ENCODE measurements at regions not wholly inside any gene's neighbourhood (a gene's known extent, or its start where the extent isn't known, plus 50 kb on each side); places are given as distances from the start of the nearest gene placed in this dataset.

DNA sequence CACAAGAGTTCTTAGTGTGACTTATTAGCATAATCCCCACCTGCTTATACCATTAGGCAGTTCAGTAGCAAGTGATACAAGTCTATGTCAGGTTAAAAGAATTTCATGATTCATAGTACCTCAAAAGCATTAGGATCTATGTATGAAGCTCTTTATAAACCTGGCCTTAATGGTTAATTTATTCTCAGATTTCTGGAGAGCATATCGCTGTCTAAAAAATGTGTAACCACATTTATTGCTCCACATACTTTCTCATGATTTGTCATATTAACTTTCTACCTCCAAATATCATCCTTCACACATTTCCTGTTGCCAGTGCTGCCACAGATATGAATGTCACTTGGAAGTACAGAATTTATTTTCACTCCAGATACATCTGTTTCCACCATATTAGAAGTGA lies 332.8 kb upstream of the MAP2 start:
- 94% methylated on average over 1 of the region's 1 CpG for WGBS
- H3K27ac ChIP-seq (ENCODE audit: low read length, poor library complexity, severe bottlenecking) = no peak overlapping the region
- H4K91ac ChIP-seq (ENCODE audit: low read length) = no peak overlapping the region
- H3K4me1 ChIP-seq (ENCODE audit: control insufficient read depth, insufficient read depth, low read depth, low read length) = peaks cover 4% of the 10 kb centered on the region
- H2AFZ ChIP-seq (ENCODE audit: low read depth, low read length) = no peak overlapping the region
- no peak overlapping the region for H2AK5ac ChIP-seq (ENCODE audit: low read length, severe bottlenecking)
- H2BK12ac ChIP-seq (ENCODE audit: low read length in 2 of 2) = no peak overlapping the region
- no peak overlapping the region for H3K4me2 ChIP-seq (ENCODE audit: low read length, poor library complexity, severe bottlenecking)
- H2BK15ac ChIP-seq (ENCODE audit: low read depth, poor library complexity, severe bottlenecking) = no peak overlapping the region
- H2BK5ac ChIP-seq (ENCODE audit: low read depth, low read length, poor library complexity, severe bottlenecking) = no peak overlapping the region
- H3K18ac ChIP-seq (ENCODE audit: low read depth in 1 of 2, low read length in 2 of 2) = no peak overlapping the region
- H3K4me3 ChIP-seq (ENCODE audit: insufficient read depth in 1 of 2, low read depth in 1 of 2, low read length in 2 of 2) = no peak overlapping the region
- H3K4ac ChIP-seq (ENCODE audit: low read depth in 1 of 2, low read length in 2 of 2) = no peak overlapping the region
- H3K14ac ChIP-seq (ENCODE audit: low read length in 2 of 2) = no peak overlapping the region
- H4K8ac ChIP-seq (ENCODE audit: low read length) = no peak overlapping the region
- H3K27me3 ChIP-seq (ENCODE audit: control insufficient read depth in 1 of 2, insufficient read depth in 1 of 2, low read length in 2 of 2) = no peaks in the 10 kb centered on the region
- H3K9me3 ChIP-seq (ENCODE audit: control insufficient read depth, low read length) = no peaks in the 10 kb centered on the region
- no peak overlapping the region for H3K9ac ChIP-seq (ENCODE audit: low read length)
- H3K79me1 ChIP-seq (replicated peaks; ENCODE audit: low read length, poor library complexity, severe bottlenecking) = no peaks in the 10 kb centered on the region
- DNase-seq = no peak
- no peaks in the 10 kb centered on the region for H3K36me3 ChIP-seq (ENCODE audit: control insufficient read depth in 1 of 2, insufficient read depth in 2 of 2, low read depth in 1 of 2, low read length in 2 of 2)
- H2BK120ac ChIP-seq (ENCODE audit: low read depth, low read length) = no peak overlapping the region
- H3K23ac ChIP-seq (ENCODE audit: low read length in 2 of 2) = no peak overlapping the region

- DNase-seq = no peak
- Histone ChIP-seq H3K4me1 (ENCODE audit: control insufficient read depth, insufficient read depth, low read depth, low read length) (peaks cover 5% of the 10 kb centered on the region), H4K91ac (ENCODE audit: low read length) (no peak overlapping the region), H3K14ac (ENCODE audit: low read length in 2 of 2) (no peak overlapping the region), H2BK5ac (ENCODE audit: low read depth, low read length, poor library complexity, severe bottlenecking) (no peak overlapping the region), H2BK12ac (ENCODE audit: low read length in 2 of 2) (no peak overlapping the region), H2BK120ac (ENCODE audit: low read depth, low read length) (no peak overlapping the region), H2AK5ac (ENCODE audit: low read length, severe bottlenecking) (no peak overlapping the region), H3K4me3 (ENCODE audit: insufficient read depth in 1 of 2, low read depth in 1 of 2, low read length in 2 of 2) (no peak overlapping the region), H4K8ac (ENCODE audit: low read length) (no peak overlapping the region), H3K36me3 (ENCODE audit: control insufficient read depth in 1 of 2, insufficient read depth in 2 of 2, low read depth in 1 of 2, low read length in 2 of 2) (no peaks in the 10 kb centered on the region), H2BK15ac (ENCODE audit: low read depth, poor library complexity, severe bottlenecking) (no peak overlapping the region), H3K27ac (ENCODE audit: low read length, poor library complexity, severe bottlenecking) (peak overlapping the region; percentile 59), H3K18ac (ENCODE audit: low read depth in 1 of 2, low read length in 2 of 2) (no peak overlapping the region), H3K9ac (ENCODE audit: low read length) (no peak overlapping the region), H3K9me3 (ENCODE audit: control insufficient read depth, low read length) (peaks cover 7% of the 10 kb centered on the region), H3K4ac (ENCODE audit: low read depth in 1 of 2, low read length in 2 of 2) (no peak overlapping the region), H3K23ac (ENCODE audit: low read length in 2 of 2) (no peak overlapping the region), H3K4me2 (ENCODE audit: low read length, poor library complexity, severe bottlenecking) (no peak overlapping the region), H2AFZ (ENCODE audit: low read depth, low read length) (peak overlapping the region; percentile 14), H3K27me3 (ENCODE audit: control insufficient read depth in 1 of 2, insufficient read depth in 1 of 2, low read length in 2 of 2) (no peaks in the 10 kb centered on the region), H3K79me1 (replicated peaks; ENCODE audit: low read length, poor library complexity, severe bottlenecking) (no peaks in the 10 kb centered on the region)
- 72% methylated on average over 2 of the region's 2 CpGs for WGBS
Measured at GRCh38 chr2:209094221-209094620, 329.6 kb upstream of the MAP2 start.

DNA sequence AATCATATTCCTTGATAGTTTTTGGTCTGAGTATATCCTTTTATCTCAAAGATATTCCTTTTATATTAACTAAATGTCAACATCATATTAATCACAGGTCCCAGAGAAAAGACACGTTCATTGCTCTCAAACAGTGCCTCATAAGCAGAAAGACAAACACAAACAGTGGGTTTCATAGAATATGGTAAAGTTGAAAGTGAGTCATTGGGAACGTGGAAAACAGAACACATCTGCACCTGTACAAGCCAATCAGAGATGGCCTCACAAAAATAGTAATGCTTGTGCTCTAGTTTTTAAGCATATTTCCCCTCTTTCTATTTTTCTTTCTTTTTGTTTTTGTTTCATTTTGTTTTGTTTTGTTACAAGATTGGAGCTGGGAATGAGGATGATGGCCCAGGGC lies 328.4 kb upstream of the MAP2 start:
- no peaks in the 10 kb centered on the region for H3K79me1 ChIP-seq (replicated peaks; ENCODE audit: low read length, poor library complexity, severe bottlenecking)
- H4K91ac ChIP-seq (ENCODE audit: low read length) = no peak overlapping the region
- H2BK15ac ChIP-seq (ENCODE audit: low read depth, poor library complexity, severe bottlenecking) = no peak overlapping the region
- H3K36me3 ChIP-seq (ENCODE audit: control insufficient read depth in 1 of 2, insufficient read depth in 2 of 2, low read depth in 1 of 2, low read length in 2 of 2) = no peaks in the 10 kb centered on the region
- H3K4me1 ChIP-seq (ENCODE audit: control insufficient read depth, insufficient read depth, low read depth, low read length) = peaks cover 5% of the 10 kb centered on the region
- no peak overlapping the region for H2BK12ac ChIP-seq (ENCODE audit: low read length in 2 of 2)
- peaks cover 7% of the 10 kb centered on the region for H3K9me3 ChIP-seq (ENCODE audit: control insufficient read depth, low read length)
- no peak overlapping the region for H3K23ac ChIP-seq (ENCODE audit: low read length in 2 of 2)
- no peak overlapping the region for H2BK5ac ChIP-seq (ENCODE audit: low read depth, low read length, poor library complexity, severe bottlenecking)
- no peak overlapping the region for H3K9ac ChIP-seq (ENCODE audit: low read length)
- no peak overlapping the region for H3K18ac ChIP-seq (ENCODE audit: low read depth in 1 of 2, low read length in 2 of 2)
- H4K8ac ChIP-seq (ENCODE audit: low read length) = no peak overlapping the region
- H3K27me3 ChIP-seq (ENCODE audit: control insufficient read depth in 1 of 2, insufficient read depth in 1 of 2, low read length in 2 of 2) = no peaks in the 10 kb centered on the region
- WGBS = no CpG with 5 or more reads among the region's 2 CpGs
- H2AK5ac ChIP-seq (ENCODE audit: low read length, severe bottlenecking) = no peak overlapping the region
- no peak overlapping the region for H3K27ac ChIP-seq (ENCODE audit: low read length, poor library complexity, severe bottlenecking)
- no peak overlapping the region for H3K4me3 ChIP-seq (ENCODE audit: insufficient read depth in 1 of 2, low read depth in 1 of 2, low read length in 2 of 2)
- no peak overlapping the region for H2AFZ ChIP-seq (ENCODE audit: low read depth, low read length)
- H3K14ac ChIP-seq (ENCODE audit: low read length in 2 of 2) = no peak overlapping the region
- no peak overlapping the region for H3K4ac ChIP-seq (ENCODE audit: low read depth in 1 of 2, low read length in 2 of 2)
- DNase-seq = no peak
- H3K4me2 ChIP-seq (ENCODE audit: low read length, poor library complexity, severe bottlenecking) = no peak overlapping the region
- H2BK120ac ChIP-seq (ENCODE audit: low read depth, low read length) = no peak overlapping the region

DNA sequence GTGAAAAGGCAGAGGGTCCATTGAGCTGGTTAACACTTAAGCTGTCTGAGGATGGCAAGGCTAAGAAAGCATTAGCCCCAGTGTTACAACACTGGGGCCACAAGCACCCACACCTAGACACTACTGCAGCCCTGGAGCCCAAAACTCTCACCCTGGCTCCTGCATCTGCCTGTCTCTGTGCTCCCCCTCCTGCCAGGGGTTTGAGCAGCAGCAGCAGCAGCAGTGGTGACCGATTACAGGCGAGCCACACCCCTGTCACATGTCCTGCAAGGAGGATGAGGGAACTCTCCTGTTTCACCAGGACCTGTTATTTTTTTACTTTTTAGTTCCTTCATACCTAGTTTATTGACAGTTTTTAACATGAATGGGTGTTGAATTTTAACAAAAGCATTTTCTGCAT lies 326.7 kb upstream of the MAP2 start:
- H3K27ac ChIP-seq (ENCODE audit: low read length, poor library complexity, severe bottlenecking) = no peak overlapping the region
- no peak overlapping the region for H2BK5ac ChIP-seq (ENCODE audit: low read depth, low read length, poor library complexity, severe bottlenecking)
- peaks cover 5% of the 10 kb centered on the region for H3K4me1 ChIP-seq (ENCODE audit: control insufficient read depth, insufficient read depth, low read depth, low read length)
- H3K14ac ChIP-seq (ENCODE audit: low read length in 2 of 2) = no peak overlapping the region
- no peak overlapping the region for H2AK5ac ChIP-seq (ENCODE audit: low read length, severe bottlenecking)
- no peaks in the 10 kb centered on the region for H3K79me1 ChIP-seq (replicated peaks; ENCODE audit: low read length, poor library complexity, severe bottlenecking)
- no peak overlapping the region for H2AFZ ChIP-seq (ENCODE audit: low read depth, low read length)
- H2BK15ac ChIP-seq (ENCODE audit: low read depth, poor library complexity, severe bottlenecking) = no peak overlapping the region
- no peak overlapping the region for H3K9ac ChIP-seq (ENCODE audit: low read length)
- H3K23ac ChIP-seq (ENCODE audit: low read length in 2 of 2) = no peak overlapping the region
- H3K18ac ChIP-seq (ENCODE audit: low read depth in 1 of 2, low read length in 2 of 2) = no peak overlapping the region
- no peak overlapping the region for H3K4me2 ChIP-seq (ENCODE audit: low read length, poor library complexity, severe bottlenecking)
- no peak overlapping the region for H3K4ac ChIP-seq (ENCODE audit: low read depth in 1 of 2, low read length in 2 of 2)
- H3K36me3 ChIP-seq (ENCODE audit: control insufficient read depth in 1 of 2, insufficient read depth in 2 of 2, low read depth in 1 of 2, low read length in 2 of 2) = no peaks in the 10 kb centered on the region
- no peak for DNase-seq
- WGBS = 60% methylated on average over 1 of the region's 2 CpGs
- H2BK12ac ChIP-seq (ENCODE audit: low read length in 2 of 2) = no peak overlapping the region
- H3K4me3 ChIP-seq (ENCODE audit: insufficient read depth in 1 of 2, low read depth in 1 of 2, low read length in 2 of 2) = no peak overlapping the region
- no peak overlapping the region for H2BK120ac ChIP-seq (ENCODE audit: low read depth, low read length)
- H3K27me3 ChIP-seq (ENCODE audit: control insufficient read depth in 1 of 2, insufficient read depth in 1 of 2, low read length in 2 of 2) = no peaks in the 10 kb centered on the region
- peaks cover 10% of the 10 kb centered on the region for H3K9me3 ChIP-seq (ENCODE audit: control insufficient read depth, low read length)
- no peak overlapping the region for H4K8ac ChIP-seq (ENCODE audit: low read length)
- H4K91ac ChIP-seq (ENCODE audit: low read length) = no peak overlapping the region
